ENCODE measurements at regions not wholly inside any gene's neighbourhood (a gene's known extent, or its start where the extent isn't known, plus 50 kb on each side); places are given as distances from the start of the nearest gene placed in this dataset.
"Not testable (repeated sequence)": the region's sequence is repeated elsewhere in the genome, so short reads cannot be mapped to it uniquely, and the experiment has no call there.

- no peak for TF ChIP-seq CTCF (conservative IDR thresholded peaks at IDR 0.05; ENCODE audit: low read depth, low read length)
- no peak for DNase-seq (ENCODE audit: low read depth)
- no peak overlapping the region for H3K4me3 ChIP-seq (ENCODE audit: low read length)
Observed at GRCh38 chr7:66443946-66444345, 184.7 kb upstream of the KCTD7 start.

GRCh38 chr7:66447007-66447406, 181.7 kb upstream of the KCTD7 start:
- not testable (repeated sequence) for H3K4me3 ChIP-seq (ENCODE audit: low read length); DNase-seq (ENCODE audit: low read depth)

GRCh38 chr7:66450814-66451213, 177.9 kb upstream of the KCTD7 start:
- not testable (repeated sequence) for H3K4me3 ChIP-seq (ENCODE audit: low read length); DNase-seq (ENCODE audit: low read depth)

GRCh38 chr7:66451713-66452112, 177.0 kb upstream of the KCTD7 start:
- not testable (repeated sequence) for H3K4me3 ChIP-seq (ENCODE audit: low read length); DNase-seq (ENCODE audit: low read depth)

- DNase-seq (ENCODE audit: low read depth): no peak
- no peak overlapping the region for H3K4me3 ChIP-seq (ENCODE audit: low read length)
- no peak for TF ChIP-seq CTCF (conservative IDR thresholded peaks at IDR 0.05; ENCODE audit: low read depth, low read length)
Observed at GRCh38 chr7:66452165-66452564, 176.5 kb upstream of the KCTD7 start.

GRCh38 chr7:66453340-66453739, 175.3 kb upstream of the KCTD7 start:
- DNase-seq (ENCODE audit: low read depth): no peak
- no peak for TF ChIP-seq CTCF (conservative IDR thresholded peaks at IDR 0.05; ENCODE audit: low read depth, low read length)
- H3K4me3 ChIP-seq (ENCODE audit: low read length): no peak overlapping the region

GRCh38 chr7:66454600-66455225, 174.0 kb upstream of the KCTD7 start:
- H3K4me3 ChIP-seq (ENCODE audit: low read length): no peak overlapping the region
- no peak for TF ChIP-seq CTCF (conservative IDR thresholded peaks at IDR 0.05; ENCODE audit: low read depth, low read length)
- DNase-seq (ENCODE audit: low read depth): no peak

GRCh38 chr7:66455432-66455831, 173.2 kb upstream of the KCTD7 start:
- not testable (repeated sequence) for H3K4me3 ChIP-seq (ENCODE audit: low read length); DNase-seq (ENCODE audit: low read depth)

- DNase-seq (ENCODE audit: low read depth); H3K4me3 ChIP-seq (ENCODE audit: low read length): not testable (repeated sequence)
Observed at GRCh38 chr7:66456431-66456830, 172.2 kb upstream of the KCTD7 start.

- not testable (repeated sequence) for H3K4me3 ChIP-seq (ENCODE audit: low read length); DNase-seq (ENCODE audit: low read depth)
Observed at GRCh38 chr7:66458991-66459390, 169.7 kb upstream of the KCTD7 start.

- not testable (repeated sequence) for H3K4me3 ChIP-seq (ENCODE audit: low read length); DNase-seq (ENCODE audit: low read depth)
Observed at GRCh38 chr7:66459783-66460413, 168.8 kb upstream of the KCTD7 start.

Measured in retinal pigment epithelial cell (primary cell).